Activated CD4-positive, alpha-beta T cell treated with anti-CD3 and anti-CD28 coated beads for 48 hours (primary cell): ENCODE measurements at regions not wholly inside any gene's neighbourhood (a gene's known extent, or its start where the extent isn't known, plus 50 kb on each side); places are given as distances from the start of the nearest gene placed in this dataset.
A peak's percentile ranks its signal among the peaks of the same experiment; 100 is the strongest.
"Not testable (repeated sequence)": the region's sequence is repeated elsewhere in the genome, so short reads cannot be mapped to it uniquely, and the experiment has no call there.

ENCODE experiments used
- DNase-seq: peaks from one replicate; pipeline ENCODE4 v3.0.0-alpha.2; 2020

GRCh38 chr5:98231089-98231488, 542.4 kb upstream of the RGMB start:
- no peak for DNase-seq

- DNase-seq = not testable (repeated sequence)
Observed at GRCh38 chr5:98237794-98238193, 535.7 kb upstream of the RGMB start.

- no peak for DNase-seq
Observed at GRCh38 chr5:98243972-98244371, 529.5 kb upstream of the RGMB start.

GRCh38 chr5:98248949-98249348, 524.5 kb upstream of the RGMB start:
- DNase-seq = no peak

- DNase-seq = no peak
Observed at GRCh38 chr5:98258939-98259338, 514.5 kb upstream of the RGMB start.

GRCh38 chr5:98259595-98259994, 513.9 kb upstream of the RGMB start:
- no peak for DNase-seq

- DNase-seq = no peak
Observed at GRCh38 chr5:98263084-98263483, 510.4 kb upstream of the RGMB start.

- no peak for DNase-seq
Observed at GRCh38 chr5:98268162-98268860, 505.2 kb upstream of the RGMB start.

- DNase-seq = no peak
Observed at GRCh38 chr5:98275980-98276379, 497.5 kb upstream of the RGMB start.

GRCh38 chr5:98282521-98282920, 490.9 kb upstream of the RGMB start:
- no peak for DNase-seq

GRCh38 chr5:98292496-98292895, 481.0 kb upstream of the RGMB start:
- DNase-seq = no peak

- no peak for DNase-seq
Observed at GRCh38 chr5:98296426-98296825, 477.0 kb upstream of the RGMB start.

- no peak for DNase-seq
Observed at GRCh38 chr5:98299435-98299834, 474.0 kb upstream of the RGMB start.

GRCh38 chr5:98301547-98301946, 471.9 kb upstream of the RGMB start:
- no peak for DNase-seq

GRCh38 chr5:98307811-98308210, 465.7 kb upstream of the RGMB start:
- no peak for DNase-seq

- DNase-seq = no peak
Observed at GRCh38 chr5:98308231-98308630, 465.2 kb upstream of the RGMB start.

- no peak for DNase-seq
Observed at GRCh38 chr5:98308960-98309359, 464.5 kb upstream of the RGMB start.

- DNase-seq = peak; percentile 6
Observed at GRCh38 chr5:98309785-98310598, 463.5 kb upstream of the RGMB start.

- DNase-seq = no peak
Observed at GRCh38 chr5:98314292-98314691, 459.2 kb upstream of the RGMB start.

GRCh38 chr5:98318386-98318785, 455.1 kb upstream of the RGMB start:
- DNase-seq = no peak

GRCh38 chr5:98319299-98320011, 454.0 kb upstream of the RGMB start:
- no peak for DNase-seq

- DNase-seq = no peak
Observed at GRCh38 chr5:98320343-98320742, 453.1 kb upstream of the RGMB start.

- no peak for DNase-seq
Observed at GRCh38 chr5:98321361-98321760, 452.1 kb upstream of the RGMB start.

- DNase-seq = not testable (repeated sequence)
Observed at GRCh38 chr5:98325187-98325586, 448.3 kb upstream of the RGMB start.
